ENCODE measurements at regions not wholly inside any gene's neighbourhood (a gene's known extent, or its start where the extent isn't known, plus 50 kb on each side); places are given as distances from the start of the nearest gene placed in this dataset.
"Not testable (repeated sequence)": the region's sequence is repeated elsewhere in the genome, so short reads cannot be mapped to it uniquely, and the experiment has no call there.

GRCh38 chr4:117889978-117890377 lies 144.3 kb upstream of the NDST3 start:
- TF ChIP-seq CTCF (IDR thresholded peaks at IDR 0.05; ENCODE audit: insufficient read depth, low read depth, low read length, missing control alignments) = no peak
- H3K4me3 ChIP-seq (ENCODE audit: low read length) = no peak overlapping the region
- no peak for DNase-seq (ENCODE audit: low read depth)

GRCh38 chr4:117893207-117893606 lies 141.1 kb upstream of the NDST3 start:
- H3K4me3 ChIP-seq (ENCODE audit: low read length) = no peak overlapping the region
- peak; percentile 4 for DNase-seq (ENCODE audit: low read depth)
- TF ChIP-seq CTCF (IDR thresholded peaks at IDR 0.05; ENCODE audit: insufficient read depth, low read depth, low read length, missing control alignments) = no peak

- H3K4me3 ChIP-seq (ENCODE audit: low read length) = no peak overlapping the region
- no peak for TF ChIP-seq CTCF (IDR thresholded peaks at IDR 0.05; ENCODE audit: insufficient read depth, low read depth, low read length, missing control alignments)
- DNase-seq (ENCODE audit: low read depth) = peak; percentile 43
Measured at GRCh38 chr4:117898496-117898895, 135.8 kb upstream of the NDST3 start.

GRCh38 chr4:117900832-117901231 lies 133.5 kb upstream of the NDST3 start:
- peak; percentile 6 for DNase-seq (ENCODE audit: low read depth)
- TF ChIP-seq CTCF (IDR thresholded peaks at IDR 0.05; ENCODE audit: insufficient read depth, low read depth, low read length, missing control alignments) = no peak

GRCh38 chr4:117907646-117908045 lies 126.6 kb upstream of the NDST3 start:
- DNase-seq (ENCODE audit: low read depth) = no peak
- no peak overlapping the region for H3K4me3 ChIP-seq (ENCODE audit: low read length)
- no peak for TF ChIP-seq CTCF (IDR thresholded peaks at IDR 0.05; ENCODE audit: insufficient read depth, low read depth, low read length, missing control alignments)

More at GRCh38 chr4:117900832-117901231, 133.5 kb upstream of the NDST3 start:
- H3K4me3 ChIP-seq (ENCODE audit: low read length) = no peak overlapping the region

- DNase-seq (ENCODE audit: low read depth) = peak; percentile 9
- H3K4me3 ChIP-seq (ENCODE audit: low read length) = no peak overlapping the region
- TF ChIP-seq CTCF (IDR thresholded peaks at IDR 0.05; ENCODE audit: insufficient read depth, low read depth, low read length, missing control alignments) = no peak
Measured at GRCh38 chr4:117908306-117909207, 125.7 kb upstream of the NDST3 start.

GRCh38 chr4:117916728-117917127 lies 117.6 kb upstream of the NDST3 start:
- DNase-seq (ENCODE audit: low read depth) = no peak
- H3K4me3 ChIP-seq (ENCODE audit: low read length) = no peak overlapping the region
- no peak for TF ChIP-seq CTCF (IDR thresholded peaks at IDR 0.05; ENCODE audit: insufficient read depth, low read depth, low read length, missing control alignments)

- not testable (repeated sequence) for H3K4me3 ChIP-seq (ENCODE audit: low read length); DNase-seq (ENCODE audit: low read depth)
Measured at GRCh38 chr4:117922311-117922710, 112.0 kb upstream of the NDST3 start.

GRCh38 chr4:117927823-117928222 lies 106.5 kb upstream of the NDST3 start:
- H3K4me3 ChIP-seq (ENCODE audit: low read length); DNase-seq (ENCODE audit: low read depth): not testable (repeated sequence)

Measured in epithelial cell of esophagus (primary cell).